A549 (cell line): ENCODE measurements at regions not wholly inside any gene's neighbourhood (a gene's known extent, or its start where the extent isn't known, plus 50 kb on each side); places are given as distances from the start of the nearest gene placed in this dataset.

Source experiments
- ATAC-seq, 2 experiments: fragments of 200-7000 bp in 1 of 2; fragments of >200 bp in 1 of 2; cut with Nextera tagmentation in 1 of 2; cut with Tn5 transposase in 1 of 2; 3 replicates each; pipeline versions ENCODE4 v1.8.0 to v1.9.1; 2018 to 2020; ENCODE audit warnings: mild to moderate bottlenecking in 1 of 2, moderate library complexity in 1 of 2
- CTCF ChIA-PET: fragments of 300-600 bp; sonication (Branson Sonifier 250); formaldehyde crosslinking; extraction: SDS; loops from one replicate; lab custom pipeline; 2021; ENCODE audit warnings: antibody characterized with exemption, inconsistent platforms; lab: Yijun Ruan, JAX
- POLR2A ChIA-PET: fragments of 350-600 bp; formaldehyde crosslinking; extraction: SDS; loops from one replicate; lab custom pipeline; 2021; ENCODE audit warnings: antibody characterized with exemption, inconsistent platforms; lab: Yijun Ruan, JAX
- DNase-seq, 2 experiments: peaks; one replicate each; pipeline versions ENCODE4 v3.0.0 to v3.0.0-alpha.2; 2011 to 2016; ENCODE audit warnings: low read depth in 1 of 2, low spot score in 1 of 2
- FAIRE-seq: peaks from 2 replicates; lab custom pipeline; 2011; peaks lifted over from hg19 to GRCh38; lab: Jason Lieb, UNC
- H3K27ac ChIP-seq, 2 experiments: fragments of >200 bp; sonication (Bioruptor Twin); formaldehyde crosslinking; 3 replicates each; pipeline ENCODE4 v1.5.1; 2016 to 2017
- H3K4me1 ChIP-seq: fragments of >200 bp; sonication (Bioruptor Twin); formaldehyde crosslinking; 3 replicates; pipeline ENCODE4 v1.6.1; 2016
- H3K4me2 ChIP-seq: fragments of >200 bp; sonication (Bioruptor Twin); formaldehyde crosslinking; 3 replicates; pipeline ENCODE4 v1.6.1; 2016
- H3K4me3 ChIP-seq: fragments of >200 bp; sonication (Bioruptor Twin); formaldehyde crosslinking; 3 replicates; pipeline ENCODE4 v1.5.1; 2016
- H3K9me3 ChIP-seq: fragments of >200 bp; sonication (Bioruptor Twin); formaldehyde crosslinking; 3 replicates; pipeline ENCODE4 v1.6.1; 2016
- CBX2 ChIP-seq: fragments of 200-600 bp; sonication (generic); IDR thresholded peaks from 2 replicates; pipeline ENCODE4 v1.6.1; 2016; ENCODE audit warnings: low read depth, mild to moderate bottlenecking, borderline replicate concordance
- CTCF ChIP-seq: fragments of >200 bp; sonication (Bioruptor Twin); formaldehyde crosslinking; IDR thresholded peaks from 3 replicates; pipeline ENCODE4 v1.5.1; 2016
- HDAC2 ChIP-seq: fragments of 200-600 bp; sonication (generic); IDR thresholded peaks from 2 replicates; pipeline ENCODE4 v1.6.1; 2016
- HEYL ChIP-seq: fragments of 250-450 bp; sonication (Bioruptor Pico); IDR thresholded peaks from 2 replicates; pipeline ENCODE4 v1.8.0; 2021; ENCODE audit warnings: mild to moderate bottlenecking, moderate library complexity
- HOXB13 ChIP-seq: fragments of 250-450 bp; sonication (Bioruptor Pico); IDR thresholded peaks from 2 replicates; pipeline ENCODE4 v1.5.0; 2020; ENCODE audit warnings: low read depth, mild to moderate bottlenecking, moderate library complexity
- HOXB5 ChIP-seq: fragments of 250-450 bp; sonication (Bioruptor Pico); IDR thresholded peaks from 2 replicates; pipeline ENCODE4 v1.5.0; 2020; ENCODE audit warnings: mild to moderate bottlenecking, moderate library complexity
- MAX ChIP-seq: IDR thresholded peaks from 2 replicates; pipeline ENCODE4 v1.6.1; 2012
- MAZ ChIP-seq: fragments of 150-350 bp; IDR thresholded peaks from 2 replicates; pipeline ENCODE4 v1.6.1; 2014; ENCODE audit warnings: antibody characterized with exemption, low read depth, low read length, borderline replicate concordance
- MYC ChIP-seq: IDR thresholded peaks from 2 replicates; pipeline ENCODE4 v1.6.1; 2012; ENCODE audit warnings: mild to moderate bottlenecking, inconsistent platforms, low read length, improper control_type of control experiment, borderline replicate concordance
- NR3C1 ChIP-seq: fragments of >200 bp; sonication (Bioruptor Twin); formaldehyde crosslinking; IDR thresholded peaks from 3 replicates; pipeline ENCODE4 v1.6.1; 2017
- PBX3 ChIP-seq: IDR thresholded peaks from 2 replicates; pipeline ENCODE4 v1.6.1; 2012
- POLR2A ChIP-seq: IDR thresholded peaks from 2 replicates; pipeline ENCODE4 v1.6.1; 2012; ENCODE audit warnings: mild to moderate bottlenecking, low read length
- POLR2AphosphoS2 ChIP-seq: conservative IDR thresholded peaks from 2 replicates; pipeline ENCODE4 v1.6.1; 2012; ENCODE audit warnings: low read length, improper control_type of control experiment, inconsistent platforms
- RAD21 ChIP-seq, 2 experiments: fragments of >200 bp in 1 of 2; sonication (Bioruptor Twin) in 1 of 2; formaldehyde crosslinking in 1 of 2; IDR thresholded peaks in 1 of 2; conservative IDR thresholded peaks in 1 of 2; 2 replicates in 1 of 2; 3 replicates in 1 of 2; pipeline ENCODE4 v1.6.1; 2012 to 2018; ENCODE audit warnings: inconsistent platforms in 1 of 2
- RARB ChIP-seq: fragments of 250-450 bp; sonication (Bioruptor Pico); IDR thresholded peaks from 2 replicates; pipeline ENCODE4 v1.8.0; 2021; ENCODE audit warnings: mild to moderate bottlenecking, moderate library complexity
- RCOR1 ChIP-seq: fragments of 150-350 bp; IDR thresholded peaks from 2 replicates; pipeline ENCODE4 v1.6.1; 2014; ENCODE audit warnings: antibody characterized with exemption, low read length, low read depth
- SMC3 ChIP-seq: fragments of >200 bp; sonication (Bioruptor Twin); formaldehyde crosslinking; IDR thresholded peaks from 3 replicates; pipeline ENCODE4 v1.6.1; 2018; ENCODE audit warnings: inconsistent platforms
- SREBF2 ChIP-seq: fragments of 450-650 bp; IDR thresholded peaks from 2 replicates; pipeline ENCODE4 v1.6.1; 2014; ENCODE audit warnings: mild to moderate bottlenecking, moderate library complexity
- ZC3H11A ChIP-seq: fragments of 450-650 bp; IDR thresholded peaks from 2 replicates; pipeline ENCODE4 v1.6.1; 2014; ENCODE audit warnings: antibody characterized with exemption, mild to moderate bottlenecking
- ZNF302 ChIP-seq: fragments of 250-450 bp; sonication (Bioruptor Pico); IDR thresholded peaks from 2 replicates; pipeline ENCODE4 v1.9.0; 2021; ENCODE audit warnings: inconsistent platforms, mild to moderate bottlenecking, moderate library complexity
- WGBS: methylation state at CpG from one replicate; pipeline ENCODE4 v1.1.6; 2017; ENCODE audit errors: missing lambda C conversion rate; 5-methylcytosine and 5-hydroxymethylcytosine counted together
- TF ChIP-seq, protein P1 (sequence below): IDR thresholded peaks from 2 replicates; pipeline ENCODE4 v1.6.1; 2012; ENCODE audit warnings: low read depth, borderline replicate concordance

- CTCF ChIA-PET: no interaction called here
- H3K4me1 ChIP-seq: no peaks in the 10 kb centered on the region
- POLR2A ChIA-PET: no interaction called here
- no peak for FAIRE-seq
- H3K4me3 ChIP-seq: no peak overlapping the region
- TF ChIP-seq HEYL (CRISPR knock-in tag) (no peak), ZNF302 (CRISPR knock-in tag) (no peak), SREBF2 (no peak), CBX2 (no peak), HOXB5 (CRISPR knock-in tag) (no peak)
- H3K27ac ChIP-seq: no peak overlapping the region
- no peak for ATAC-seq
- WGBS: 90% methylated on average over 1 of the region's 1 CpG
- no peaks in the 10 kb centered on the region for H3K9me3 ChIP-seq
- H3K4me2 ChIP-seq: no peak overlapping the region
- DNase-seq: no peak
These were observed 1024.2 kb downstream of the CDH9 start for GRCh38 chr5:26014206-26014605.

GRCh38 chr5:26012078-26012477 lies 1026.3 kb downstream of the CDH9 start:
- Histone ChIP-seq H3K4me2 (no peak overlapping the region), H3K27ac (no peak overlapping the region), H3K4me1 (no peaks in the 10 kb centered on the region), H3K9me3 (no peaks in the 10 kb centered on the region), H3K4me3 (no peak overlapping the region)
- WGBS: 26% methylated on average over 1 of the region's 1 CpG
- no peak for ATAC-seq
- CTCF ChIA-PET: interaction anchor here (0.8 kb wide), 1 partner anchor 12 kb away, joined by 4 read pairs; no protein-coding TSS in a partner anchor
- no peak for FAIRE-seq
- TF ChIP-seq POLR2AphosphoS2 (no peak), HOXB13 (CRISPR knock-in tag) (no peak), SMC3 (no peak), MAZ (no peak), HEYL (CRISPR knock-in tag) (no peak), MYC (no peak), PBX3 (no peak), MAX (no peak)
- POLR2A ChIA-PET: no interaction called here
- no peak for DNase-seq

DNA sequence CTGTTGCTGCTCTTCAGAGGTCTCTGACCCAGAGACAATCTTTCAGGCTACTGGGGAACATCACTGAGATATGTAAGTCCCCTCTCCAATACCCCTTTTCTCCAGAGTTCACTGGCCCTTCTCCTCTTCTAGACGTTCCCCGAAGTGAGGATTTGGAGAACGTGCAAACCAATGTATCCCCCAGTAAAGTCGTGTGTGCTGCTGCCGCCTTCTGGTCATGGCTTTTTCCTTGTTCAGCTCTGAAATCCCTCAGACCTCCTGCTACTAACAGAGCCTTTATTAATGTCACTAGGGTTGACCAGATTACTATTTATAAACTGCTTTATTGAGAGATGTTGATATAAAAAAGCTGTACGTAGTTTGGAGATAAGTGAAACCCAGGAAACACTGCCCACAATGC lies 1028.6 kb downstream of the CDH9 start:
- Histone ChIP-seq H3K27ac (no peak overlapping the region), H3K4me1 (no peaks in the 10 kb centered on the region), H3K9me3 (no peaks in the 10 kb centered on the region)
- WGBS: 9% methylated on average over 6 of the region's 6 CpGs
- peak in 1 of 2 experiments; percentile 65 for DNase-seq
- no peak for FAIRE-seq
- TF ChIP-seq CTCF (peak; percentile 35; the same call in 2 of the 3 replicates), SMC3 (0 out of 3 replicates have a peak, but pooled peaks have one; percentile 24), RAD21 (conservative IDR thresholded peaks at IDR 0.05 in 1 of 2, IDR thresholded peaks at IDR 0.05 in 1 of 2) (peak; percentile 45 to 56; a peak in 4 of 5 replicates), HDAC2 (no peak)
- TF ChIP-seq, all 56 proteins: peak for 3
- Histone ChIP-seq H3K4me3 (no peak overlapping the region), H3K4me2 (no peak overlapping the region)
- ChIA-PET POLR2A (no interaction called here), CTCF (no interaction called here)
- peak; percentile 47 to 71; a peak in 4 of 6 replicates for ATAC-seq

DNA sequence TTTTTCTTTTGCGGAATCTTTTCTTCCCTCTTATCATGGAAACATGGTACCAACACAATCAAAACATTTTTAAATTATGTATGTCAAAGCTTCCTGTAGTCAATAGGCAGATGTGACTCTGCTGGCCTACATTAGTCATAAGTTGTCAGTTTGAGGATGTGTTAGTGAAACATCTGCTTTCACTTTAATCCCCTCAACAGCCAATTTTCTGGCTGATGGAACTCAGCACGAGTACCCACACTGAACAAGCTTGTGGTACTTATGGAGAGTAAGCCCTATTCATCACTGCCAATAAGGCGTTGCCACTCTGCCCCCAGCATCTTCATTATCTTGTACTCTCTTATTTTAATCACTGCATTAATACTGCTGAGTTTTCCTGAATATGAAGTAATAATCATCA lies 1034.4 kb downstream of the CDH9 start:
- ATAC-seq: peak in 1 of 2 experiments; percentile 76; a peak in 3 of 6 replicates
- Histone ChIP-seq H3K4me1 (no peaks in the 10 kb centered on the region), H3K27ac (no peak overlapping the region), H3K4me2 (peak overlapping the region; percentile 18), H3K9me3 (no peaks in the 10 kb centered on the region), H3K4me3 (no peak overlapping the region)
- 34% methylated on average over 3 of the region's 3 CpGs for WGBS
- FAIRE-seq: no peak
- POLR2A ChIA-PET: no interaction called here
- peak in 1 of 2 experiments; percentile 26 for DNase-seq
- TF ChIP-seq RARB (CRISPR knock-in tag) (no peak), ZC3H11A (no peak), NR3C1 (no peak), HOXB5 (CRISPR knock-in tag) (no peak), POLR2A (no peak), RCOR1 (no peak)
- TF ChIP-seq, protein P1, sequence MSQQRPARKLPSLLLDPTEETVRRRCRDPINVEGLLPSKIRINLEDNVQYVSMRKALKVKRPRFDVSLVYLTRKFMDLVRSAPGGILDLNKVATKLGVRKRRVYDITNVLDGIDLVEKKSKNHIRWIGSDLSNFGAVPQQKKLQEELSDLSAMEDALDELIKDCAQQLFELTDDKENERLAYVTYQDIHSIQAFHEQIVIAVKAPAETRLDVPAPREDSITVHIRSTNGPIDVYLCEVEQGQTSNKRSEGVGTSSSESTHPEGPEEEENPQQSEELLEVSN: no peak
- CTCF ChIA-PET: no interaction called here
